Endothelial cell of umbilical vein (primary cell): ENCODE measurements at regions not wholly inside any gene's neighbourhood (a gene's known extent, or its start where the extent isn't known, plus 50 kb on each side); places are given as distances from the start of the nearest gene placed in this dataset.

Experiments used
- BruUV-seq: library from RNA; stranded (reverse); fragments of 400-500 nt; replicated peaks from 2 replicates; lab custom pipeline; 2021; lab: Mats Ljungman, UMichigan
- CTCF ChIA-PET: fragments of 300-600, 350-600 bp; sonication (Branson Sonifier 250); formaldehyde crosslinking; loops from one replicate; lab custom pipeline; 2021; ENCODE audit warnings: antibody characterized with exemption, inconsistent platforms; lab: Charles Lee
- POLR2A ChIA-PET: fragments of 300-600, 350-600 bp; sonication (Branson Sonifier 250); formaldehyde crosslinking; loops from one replicate; lab custom pipeline; 2021; ENCODE audit warnings: antibody characterized with exemption, inconsistent platforms; lab: Charles Lee
- DNase-seq: peaks from one replicate; pipeline ENCODE4 v3.0.0-alpha.2; 2011; ENCODE audit warnings: low read depth, low spot score
- FAIRE-seq: peaks from 2 replicates; lab custom pipeline; 2011; peaks lifted over from hg19 to GRCh38; lab: Jason Lieb, UNC
- H2AFZ ChIP-seq: 2 replicates; pipeline ENCODE4 v1.6.0; 2012; ENCODE audit warnings: low read depth, low read length, control low read depth, inconsistent platforms
- H3K27ac ChIP-seq: 2 replicates; pipeline ENCODE4 v1.5.1; 2011; ENCODE audit warnings: low read depth, mild to moderate bottlenecking, control low read depth, low read length, moderate library complexity; ENCODE audit not compliant: insufficient read depth
- H3K27me3 ChIP-seq, 2 experiments: 2 replicates each; pipeline versions ENCODE4 v1.6.0 to v1.6.1; 2011; ENCODE audit warnings: low read length in 2 of 2, mixed read lengths in 1 of 2; ENCODE audit not compliant: control insufficient read depth in 2 of 2, insufficient read depth in 2 of 2
- H3K36me3 ChIP-seq, 2 experiments: 2 replicates in 1 of 2; 3 replicates in 1 of 2; pipeline ENCODE4 v1.5.1; 2011; ENCODE audit warnings: low read length in 2 of 2, mild to moderate bottlenecking in 1 of 2, moderate library complexity in 1 of 2; ENCODE audit not compliant: control insufficient read depth in 2 of 2, insufficient read depth in 2 of 2; ENCODE audit errors: extremely low read depth in 1 of 2
- H3K4me1 ChIP-seq: 3 replicates; pipeline ENCODE4 v1.5.1; 2011; ENCODE audit warnings: mild to moderate bottlenecking, low read length; ENCODE audit not compliant: control insufficient read depth, insufficient read depth; ENCODE audit errors: extremely low read depth
- H3K4me2 ChIP-seq: 2 replicates; pipeline ENCODE4 v1.6.1; 2011; ENCODE audit warnings: low read length, control low read depth, mixed read lengths; ENCODE audit not compliant: insufficient read depth
- H3K4me3 ChIP-seq, 3 experiments: fragments of 200-600 bp in 1 of 3; sonication (generic), shearing (Covaris generic) in 1 of 3; replicated peaks in 1 of 3; 2 replicates each; pipeline ENCODE4 v1.5.1; 2011 to 2016; ENCODE audit warnings: control low read depth in 3 of 3, low read length in 3 of 3, mild to moderate bottlenecking in 2 of 3, inconsistent platforms in 1 of 3, low read depth in 1 of 3, moderate library complexity in 1 of 3; ENCODE audit not compliant: insufficient read depth in 1 of 3
- H3K79me2 ChIP-seq: 2 replicates; pipeline ENCODE4 v1.6.0; 2012; ENCODE audit warnings: low read length, inconsistent platforms; ENCODE audit not compliant: control insufficient read depth, insufficient read depth
- H3K9ac ChIP-seq: replicated peaks from 2 replicates; pipeline ENCODE3; 2011; ENCODE audit warnings: low read length, control low read depth; ENCODE audit not compliant: insufficient read depth; ENCODE audit errors: extremely low read depth
- H3K9me1 ChIP-seq: replicated peaks from 3 replicates; pipeline ENCODE4 v1.6.0; 2011; ENCODE audit warnings: mild to moderate bottlenecking, low read length; ENCODE audit not compliant: control insufficient read depth, insufficient read depth; ENCODE audit errors: extremely low read depth
- H3K9me3 ChIP-seq: replicated peaks from 2 replicates; pipeline ENCODE4 v1.5.1; 2012; ENCODE audit warnings: low read length, inconsistent platforms; ENCODE audit not compliant: control insufficient read depth, insufficient read depth
- H4K20me1 ChIP-seq: replicated peaks from 2 replicates; pipeline ENCODE3; 2011; ENCODE audit warnings: mild to moderate bottlenecking, low read length; ENCODE audit not compliant: control insufficient read depth, insufficient read depth; ENCODE audit errors: extremely low read depth
- EZH2 ChIP-seq: IDR thresholded peaks from 2 replicates; pipeline ENCODE4 v1.6.1; 2012; ENCODE audit warnings: borderline replicate concordance, low read depth, mild to moderate bottlenecking, moderate library complexity, low read length, inconsistent platforms; ENCODE audit not compliant: severe bottlenecking
- FOS ChIP-seq: IDR thresholded peaks from 2 replicates; pipeline ENCODE4 v1.6.1; 2011; ENCODE audit warnings: mild to moderate bottlenecking, low read length, moderate library complexity, borderline replicate concordance; ENCODE audit not compliant: insufficient read depth
- GATA2 ChIP-seq: IDR thresholded peaks from 2 replicates; pipeline ENCODE4 v1.7.0; 2011; ENCODE audit warnings: low read depth, mild to moderate bottlenecking, moderate library complexity, mixed read lengths, low read length; ENCODE audit not compliant: insufficient read length, insufficient read depth
- JUN ChIP-seq: IDR thresholded peaks from 2 replicates; pipeline ENCODE4 v1.6.1; 2011; ENCODE audit warnings: borderline replicate concordance, low read depth; ENCODE audit not compliant: insufficient read length, insufficient read depth
- MYC ChIP-seq: IDR thresholded peaks from one replicate; pipeline ENCODE4 v1.6.1; 2011; ENCODE audit warnings: mild to moderate bottlenecking, low read depth, low read length
- POLR2A ChIP-seq: IDR thresholded peaks from 2 replicates; pipeline ENCODE4 v1.6.1; 2012; ENCODE audit warnings: low read depth, mild to moderate bottlenecking, control low read depth, low read length
- POLR2AphosphoS5 ChIP-seq: IDR thresholded peaks from 2 replicates; pipeline ENCODE4 v1.6.1; 2012; ENCODE audit warnings: low read depth, mild to moderate bottlenecking, control low read depth, low read length, moderate library complexity; ENCODE audit not compliant: insufficient read depth
- dilution Hi-C: fragments of 300-500 bp; cut with MboI; formaldehyde crosslinking; loops from one replicate; pipeline ENCODE4 v1.15.0; 2019; ENCODE audit warnings: low sequenced_read_pairs; ENCODE audit not compliant: extremely low pct_ligation_motif_present
- intact Hi-C: fragments of 100-400 bp; cut with micrococcal nuclease; formaldehyde crosslinking; loops from one replicate; pipeline ENCODE4 v1.10.0; 2022
- TF ChIP-seq, protein P1 (sequence below), 2 donors: IDR thresholded peaks; 1 replicate in 1 of 2; 2 replicates in 1 of 2; pipeline ENCODE4 v1.5.1; 2011; ENCODE audit warnings: low read length in 2 of 2, mild to moderate bottlenecking in 2 of 2, moderate library complexity in 2 of 2, control low read depth in 1 of 2, inconsistent platforms in 1 of 2, low read depth in 1 of 2; ENCODE audit not compliant: insufficient read depth in 1 of 2; ENCODE audit errors: extremely low read depth in 1 of 2
- TF ChIP-seq, protein P2 (sequence below): IDR thresholded peaks from 2 replicates; pipeline ENCODE4 v1.6.1; 2011; ENCODE audit not compliant: insufficient read depth, insufficient read length

DNA sequence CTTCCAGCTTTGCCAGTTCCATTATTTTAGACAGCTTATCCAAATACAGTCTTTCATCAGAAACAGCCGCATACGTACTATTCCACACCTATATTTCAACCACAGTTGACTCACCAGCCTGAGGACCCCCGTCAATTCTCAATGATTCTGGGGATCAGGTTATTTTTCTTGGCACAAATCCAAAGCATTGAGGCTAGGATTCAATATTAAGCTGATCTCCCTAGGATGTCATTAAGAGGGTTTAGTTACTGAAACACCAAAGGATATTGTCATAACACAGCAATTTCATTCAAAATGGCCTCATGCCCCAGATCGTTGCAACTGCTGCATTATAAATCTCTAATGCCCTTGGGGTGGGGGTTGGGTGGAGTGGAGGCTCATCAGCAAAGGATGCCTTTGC lies 214.6 kb downstream of the PTEN start:
- no peak overlapping the region for H2AFZ ChIP-seq
- DNase-seq (no peak), FAIRE-seq (no peak)
- intact Hi-C loops: no loop called here
- no peaks in the 10 kb centered on the region for H3K79me2 ChIP-seq
- H3K27me3 ChIP-seq: peaks cover 0 to 4% of the 10 kb centered on the region in 2 experiments
- TF ChIP-seq POLR2A: no peak
- TF ChIP-seq, protein P1, sequence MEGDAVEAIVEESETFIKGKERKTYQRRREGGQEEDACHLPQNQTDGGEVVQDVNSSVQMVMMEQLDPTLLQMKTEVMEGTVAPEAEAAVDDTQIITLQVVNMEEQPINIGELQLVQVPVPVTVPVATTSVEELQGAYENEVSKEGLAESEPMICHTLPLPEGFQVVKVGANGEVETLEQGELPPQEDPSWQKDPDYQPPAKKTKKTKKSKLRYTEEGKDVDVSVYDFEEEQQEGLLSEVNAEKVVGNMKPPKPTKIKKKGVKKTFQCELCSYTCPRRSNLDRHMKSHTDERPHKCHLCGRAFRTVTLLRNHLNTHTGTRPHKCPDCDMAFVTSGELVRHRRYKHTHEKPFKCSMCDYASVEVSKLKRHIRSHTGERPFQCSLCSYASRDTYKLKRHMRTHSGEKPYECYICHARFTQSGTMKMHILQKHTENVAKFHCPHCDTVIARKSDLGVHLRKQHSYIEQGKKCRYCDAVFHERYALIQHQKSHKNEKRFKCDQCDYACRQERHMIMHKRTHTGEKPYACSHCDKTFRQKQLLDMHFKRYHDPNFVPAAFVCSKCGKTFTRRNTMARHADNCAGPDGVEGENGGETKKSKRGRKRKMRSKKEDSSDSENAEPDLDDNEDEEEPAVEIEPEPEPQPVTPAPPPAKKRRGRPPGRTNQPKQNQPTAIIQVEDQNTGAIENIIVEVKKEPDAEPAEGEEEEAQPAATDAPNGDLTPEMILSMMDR (IDR thresholded peaks at IDR 0.05; ENCODE audit: extremely low read depth in 1 of 2, insufficient read depth in 1 of 2, low read depth in 1 of 2, low read length in 2 of 2): no peak
- no peak for TF ChIP-seq POLR2AphosphoS5
- TF ChIP-seq MYC: no peak
- no peak for TF ChIP-seq GATA2
- TF ChIP-seq FOS: no peak
- TF ChIP-seq EZH2: no peak
- TF ChIP-seq, protein P2, sequence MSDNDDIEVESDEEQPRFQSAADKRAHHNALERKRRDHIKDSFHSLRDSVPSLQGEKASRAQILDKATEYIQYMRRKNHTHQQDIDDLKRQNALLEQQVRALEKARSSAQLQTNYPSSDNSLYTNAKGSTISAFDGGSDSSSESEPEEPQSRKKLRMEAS: no peak
- no peak for TF ChIP-seq JUN
- no peak overlapping the region for H3K27ac ChIP-seq
- H3K36me3 ChIP-seq: no peaks in the 10 kb centered on the region
- H3K9me1 ChIP-seq: no peaks in the 10 kb centered on the region
- ChIA-PET POLR2A (no interaction called here), CTCF (interaction anchor here (1.0 to 1.2 kb wide), 2 partner anchors 13 to 72 kb away, joined by 3 read pairs; no protein-coding TSS in a partner anchor)
- no peaks in the 10 kb centered on the region for H3K9me3 ChIP-seq
- no peak overlapping the region for H3K9ac ChIP-seq
- no peaks in the 10 kb centered on the region for H3K4me1 ChIP-seq
- dilution Hi-C loops: no loop called here
- H3K4me2 ChIP-seq: no peak overlapping the region
- H4K20me1 ChIP-seq: no peaks in the 10 kb centered on the region
- no peak overlapping the region for H3K4me3 ChIP-seq
- no TSS peak for BruUV-seq
